DOHH2 (cell line): ENCODE measurements at regions not wholly inside any gene's neighbourhood (a gene's known extent, or its start where the extent isn't known, plus 50 kb on each side); places are given as distances from the start of the nearest gene placed in this dataset.

Source experiments
- CTCF ChIP-seq: fragments of 200-600 bp; sonication (generic); IDR thresholded peaks from one replicate; pipeline ENCODE4 v1.5.1; 2014; ENCODE audit warnings: antibody characterized with exemption, mild to moderate bottlenecking, low read depth, low read length; ENCODE audit not compliant: poor library complexity, severe bottlenecking
- EZH2phosphoT487 ChIP-seq: fragments of 200-600 bp; sonication (generic); IDR thresholded peaks from 2 replicates; pipeline ENCODE4 v1.6.1; 2017; ENCODE audit warnings: borderline replicate concordance, mild to moderate bottlenecking, antibody characterized with exemption, low read length, moderate library complexity, mixed read lengths

GRCh38 chr5:39698838-39699560 lies 274.2 kb upstream of the DAB2 start:
- TF ChIP-seq CTCF (no peak), EZH2phosphoT487 (no peak)
